NCI-H146 treated with DMSO at 0.1 percent for 48 hours (cell line): ENCODE measurements at regions not wholly inside any gene's neighbourhood (a gene's known extent, or its start where the extent isn't known, plus 50 kb on each side); places are given as distances from the start of the nearest gene placed in this dataset.

Experiments used
- DNase-seq: peaks from one replicate; lab custom pipeline; 2025; ENCODE audit not compliant: unreplicated experiment; lab: John Stamatoyannopoulos, UW

GRCh38 chr13:44272692-44273091 lies 100.9 kb upstream of the SERP2 start:
- DNase-seq: no peak

- no peak for DNase-seq
These were observed 100.4 kb upstream of the SERP2 start for GRCh38 chr13:44273216-44273615.

GRCh38 chr13:44273991-44274770 lies 99.4 kb upstream of the SERP2 start:
- DNase-seq: no peak

- no peak for DNase-seq
These were observed 98.8 kb upstream of the SERP2 start for GRCh38 chr13:44274771-44275205.

- no peak for DNase-seq
These were observed 98.2 kb upstream of the SERP2 start for GRCh38 chr13:44275381-44275780.

GRCh38 chr13:44276061-44276460 lies 97.6 kb upstream of the SERP2 start:
- DNase-seq: no peak

- no peak for DNase-seq
These were observed 96.2 kb upstream of the SERP2 start for GRCh38 chr13:44277459-44277858.

GRCh38 chr13:44278166-44278565 lies 95.5 kb upstream of the SERP2 start:
- no peak for DNase-seq

GRCh38 chr13:44280456-44280855 lies 93.2 kb upstream of the SERP2 start:
- DNase-seq: no peak

GRCh38 chr13:44281252-44282000 lies 92.2 kb upstream of the SERP2 start:
- no peak for DNase-seq

- DNase-seq: no peak
These were observed 90.0 kb upstream of the SERP2 start for GRCh38 chr13:44283600-44283999.

GRCh38 chr13:44287958-44288357 lies 85.7 kb upstream of the SERP2 start:
- no peak for DNase-seq

GRCh38 chr13:44292545-44292944 lies 81.1 kb upstream of the SERP2 start:
- no peak for DNase-seq

- DNase-seq: no peak
These were observed 80.2 kb upstream of the SERP2 start for GRCh38 chr13:44293374-44293773.

GRCh38 chr13:44293908-44294735 lies 79.5 kb upstream of the SERP2 start:
- no peak for DNase-seq

- DNase-seq: no peak
These were observed 78.7 kb upstream of the SERP2 start for GRCh38 chr13:44294876-44295275.

GRCh38 chr13:44296856-44297255 lies 76.8 kb upstream of the SERP2 start:
- no peak for DNase-seq

- DNase-seq: no peak
These were observed 75.3 kb upstream of the SERP2 start for GRCh38 chr13:44298314-44298713.

GRCh38 chr13:44299152-44299943 lies 74.3 kb upstream of the SERP2 start:
- no peak for DNase-seq

GRCh38 chr13:44300895-44301638 lies 72.6 kb upstream of the SERP2 start:
- DNase-seq: no peak
